ENCODE measurements at regions not wholly inside any gene's neighbourhood (a gene's known extent, or its start where the extent isn't known, plus 50 kb on each side); places are given as distances from the start of the nearest gene placed in this dataset.

- TF ChIP-seq CTCF (IDR thresholded peaks at IDR 0.05; ENCODE audit: insufficient read depth, low read depth, low read length) (no peak), EZH2 (IDR thresholded peaks at IDR 0.05; ENCODE audit: insufficient read depth, low read length) (no peak)
Observed at GRCh38 chr10:36712695-36713094, 412.7 kb upstream of the ANKRD30A start.

Measured in astrocyte (in vitro differentiated cells and primary cell).